GM18867 (cell line): ENCODE measurements at regions not wholly inside any gene's neighbourhood (a gene's known extent, or its start where the extent isn't known, plus 50 kb on each side); places are given as distances from the start of the nearest gene placed in this dataset.
"Not testable (repeated sequence)": the region's sequence is repeated elsewhere in the genome, so short reads cannot be mapped to it uniquely, and the experiment has no call there.

Experiments
- ATAC-seq: cut with Tn5 transposase; IDR thresholded peaks from one replicate; pipeline ENCODE4 v1.9.1; 2021; ENCODE audit warnings: mild to moderate bottlenecking, moderate library complexity; ENCODE audit not compliant: unreplicated experiment

DNA sequence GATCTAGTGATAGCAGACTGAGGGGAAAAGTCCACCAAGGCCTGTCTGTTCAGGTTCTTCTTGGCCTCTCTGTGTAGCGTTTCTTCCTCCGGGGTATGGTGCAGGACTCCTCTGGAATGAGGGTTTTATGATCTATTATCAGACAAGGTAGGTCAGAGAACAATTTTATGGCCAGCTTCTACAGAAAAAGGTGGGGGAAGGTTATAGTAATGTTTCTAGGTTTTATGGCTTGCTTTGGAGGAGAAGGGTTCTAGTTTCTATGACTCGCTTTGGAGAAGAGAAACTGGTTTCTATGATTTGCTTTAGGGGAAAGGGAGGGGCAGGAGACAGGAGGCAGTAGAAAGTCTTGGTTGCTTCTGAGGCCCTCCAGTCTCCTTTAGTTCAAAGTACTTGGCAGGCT, 144.8 kb upstream of the LAMA2 start:
- peak; percentile 78 for ATAC-seq

DNA sequence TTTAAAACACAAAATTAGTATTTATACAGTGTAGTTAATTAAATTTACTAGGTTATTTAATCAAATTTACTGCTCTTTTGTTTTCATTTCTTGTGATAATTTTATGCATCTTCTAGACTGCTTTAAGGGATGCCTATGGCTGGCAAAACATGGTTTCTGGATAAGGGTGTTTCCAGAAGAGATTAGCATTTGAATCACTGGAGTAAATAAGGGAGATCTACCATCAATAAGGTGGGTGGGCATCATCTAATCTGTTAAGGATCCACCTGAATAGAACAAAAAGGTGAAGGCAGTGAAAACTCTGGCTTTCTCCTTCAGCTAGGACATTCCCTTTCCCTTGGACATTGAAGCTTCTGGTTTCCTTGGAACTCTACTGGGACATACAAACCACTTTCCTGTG, 146.2 kb upstream of the LAMA2 start:
- ATAC-seq: no peak

DNA sequence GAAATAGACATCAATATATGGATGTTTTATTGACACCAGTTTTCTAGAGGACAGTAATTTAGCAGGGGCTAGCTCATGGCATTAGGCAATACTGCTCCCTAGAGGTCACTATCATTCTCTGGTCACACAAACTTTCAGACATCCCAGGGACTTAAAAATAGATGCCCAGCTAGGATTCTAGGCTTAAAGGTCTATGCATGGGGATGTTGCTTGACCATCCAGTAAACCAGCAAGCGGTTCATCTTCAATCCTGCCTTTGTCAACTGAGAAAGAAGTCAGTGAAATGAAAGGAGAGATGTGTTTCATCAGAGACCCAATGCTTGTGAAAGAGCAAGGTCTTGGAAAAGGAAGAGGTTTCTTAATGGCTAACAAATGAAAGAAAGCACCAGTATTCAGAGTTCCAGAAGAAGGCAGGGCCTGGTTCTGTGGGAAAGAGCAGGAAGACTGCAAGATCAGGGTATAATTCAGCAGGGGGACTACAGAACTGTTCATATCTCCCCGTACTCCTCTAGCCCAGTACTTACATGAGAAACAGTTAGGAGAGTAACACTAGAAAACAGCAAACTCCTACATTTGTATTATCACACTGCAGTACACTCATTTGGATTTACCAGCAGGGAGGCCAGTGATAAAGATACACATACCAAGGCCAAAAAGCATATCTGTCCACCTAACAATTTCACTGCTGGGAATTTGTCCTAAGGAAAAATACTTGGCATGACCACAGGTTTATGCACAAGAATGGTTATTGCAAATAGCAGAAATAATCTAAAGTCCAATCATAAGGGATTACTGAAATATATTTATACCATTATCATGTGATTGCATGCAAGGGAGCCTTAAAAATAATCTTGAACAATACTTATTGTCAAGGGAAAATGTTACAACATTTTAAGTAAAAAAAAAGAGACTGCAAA, 151.4 kb upstream of the LAMA2 start:
- ATAC-seq: peak; percentile 62

DNA sequence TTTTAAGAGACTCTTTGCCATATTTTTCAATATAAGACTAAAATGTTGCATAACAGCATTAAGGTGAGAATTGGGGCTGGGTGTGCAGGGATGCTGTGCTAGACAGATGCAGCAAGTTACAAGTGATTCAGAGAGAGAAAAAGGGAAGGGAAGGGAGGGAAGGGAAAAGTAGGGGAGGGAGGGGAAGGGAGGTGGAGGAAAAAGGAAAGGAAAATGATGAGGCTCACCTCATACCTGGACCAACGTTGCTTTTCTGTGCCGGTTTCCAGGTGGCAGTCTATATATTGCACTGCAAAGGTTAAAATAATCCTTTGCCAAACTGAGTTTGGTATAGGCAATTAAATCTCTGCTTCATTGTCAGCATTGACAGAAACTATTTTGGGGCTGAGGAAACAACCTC, 155.4 kb upstream of the LAMA2 start:
- no peak for ATAC-seq

DNA sequence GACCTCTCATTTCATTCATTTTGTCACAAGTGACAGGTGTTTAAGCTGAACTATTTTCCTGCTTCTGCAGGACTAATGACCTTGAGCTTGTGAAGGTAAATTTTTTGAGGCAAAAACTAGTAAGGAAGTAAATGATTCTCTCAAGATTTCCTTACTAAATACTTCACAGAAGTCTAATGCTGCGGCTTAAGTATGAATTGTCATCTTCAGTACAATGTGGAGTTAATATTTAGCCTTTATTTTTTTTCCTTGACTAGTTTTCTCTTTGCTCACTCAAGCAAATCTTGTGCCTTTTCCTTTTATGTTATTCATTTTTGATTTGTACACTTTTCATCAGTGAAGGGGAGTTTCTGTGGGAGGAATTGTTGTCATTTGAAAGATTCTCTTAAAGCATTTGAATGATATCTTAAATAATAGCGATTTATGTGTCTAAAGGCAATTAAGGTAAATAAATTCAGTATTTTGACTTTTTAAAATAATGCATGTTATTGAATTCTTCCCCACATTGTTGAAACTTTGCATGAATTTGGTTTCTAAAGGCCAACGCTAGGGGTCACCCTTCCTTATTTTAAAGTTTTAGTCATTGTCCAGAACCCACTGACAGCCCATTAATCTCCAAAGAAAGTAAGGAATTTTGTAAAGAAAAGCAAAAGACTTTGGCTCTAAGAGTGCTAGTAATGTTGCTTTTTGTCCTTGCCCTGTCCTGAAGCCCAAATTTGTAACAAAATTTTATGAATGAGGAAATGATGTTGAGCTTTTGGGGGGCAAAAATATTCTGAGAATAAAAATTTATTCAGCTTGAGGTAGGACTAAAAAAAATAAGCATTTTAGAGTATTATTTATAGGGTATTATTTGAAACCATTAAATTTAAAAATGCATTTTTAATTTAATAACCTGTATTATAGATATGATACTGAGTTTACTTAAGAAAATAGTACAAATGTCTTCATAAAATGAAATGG, 157.4 kb upstream of the LAMA2 start:
- ATAC-seq: peak; percentile 61

DNA sequence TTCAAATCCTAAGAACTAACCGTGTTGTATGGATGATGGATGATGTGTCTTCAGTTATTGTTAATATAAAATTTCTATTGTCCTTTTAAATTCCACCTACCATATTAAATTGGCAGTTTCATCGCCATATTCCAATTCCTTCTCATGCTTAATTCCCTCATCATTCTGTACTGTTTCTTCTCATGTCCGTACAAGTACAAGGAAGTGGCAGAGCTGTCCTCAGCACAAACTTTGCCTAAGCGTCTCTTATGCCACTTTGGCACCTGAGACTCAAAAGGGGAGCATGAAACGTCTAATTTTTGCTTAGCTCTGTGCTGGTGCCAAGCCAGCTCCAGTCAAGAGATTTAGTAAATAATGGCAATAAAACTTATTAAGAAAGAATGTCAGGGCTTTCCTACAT, 158.2 kb upstream of the LAMA2 start:
- ATAC-seq: no peak

DNA sequence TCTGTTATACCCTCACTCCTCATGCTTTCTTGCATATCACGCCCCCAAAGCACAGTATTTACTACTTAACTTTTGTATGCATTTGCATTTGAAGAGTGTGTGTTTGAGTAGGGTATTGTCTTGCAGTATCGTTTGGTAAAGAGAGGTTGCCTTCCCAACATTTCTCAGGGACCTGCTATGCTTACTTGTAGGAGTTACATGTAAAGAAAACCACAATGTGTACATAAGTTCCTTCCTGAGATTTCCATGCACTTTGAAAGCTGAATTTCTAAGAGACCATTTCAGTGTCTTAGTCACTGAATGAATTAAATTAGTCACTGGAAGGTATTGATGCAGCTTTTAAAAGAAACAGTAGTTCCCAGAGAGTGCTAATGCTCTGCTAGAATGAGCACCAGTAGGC, 159.3 kb upstream of the LAMA2 start:
- ATAC-seq: no peak

DNA sequence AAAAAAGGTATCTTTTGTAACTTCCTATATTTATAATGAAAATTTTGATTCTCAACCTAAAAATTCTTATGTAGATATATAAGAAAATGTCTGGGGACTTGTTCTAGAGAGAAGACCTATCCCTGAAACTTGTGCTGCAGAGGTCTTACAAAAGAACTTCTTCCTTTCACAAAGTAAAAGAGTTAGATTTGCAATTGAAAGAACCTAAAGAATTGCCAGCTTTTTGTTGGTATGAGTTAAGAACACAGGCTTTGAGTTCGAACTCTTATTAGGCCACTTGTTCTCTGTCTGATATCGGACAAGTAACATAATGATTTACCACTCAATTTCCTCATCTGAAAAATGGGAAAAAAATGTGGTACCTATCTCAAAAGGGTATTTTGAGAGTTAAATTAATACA, 162.0 kb upstream of the LAMA2 start:
- ATAC-seq: no peak

DNA sequence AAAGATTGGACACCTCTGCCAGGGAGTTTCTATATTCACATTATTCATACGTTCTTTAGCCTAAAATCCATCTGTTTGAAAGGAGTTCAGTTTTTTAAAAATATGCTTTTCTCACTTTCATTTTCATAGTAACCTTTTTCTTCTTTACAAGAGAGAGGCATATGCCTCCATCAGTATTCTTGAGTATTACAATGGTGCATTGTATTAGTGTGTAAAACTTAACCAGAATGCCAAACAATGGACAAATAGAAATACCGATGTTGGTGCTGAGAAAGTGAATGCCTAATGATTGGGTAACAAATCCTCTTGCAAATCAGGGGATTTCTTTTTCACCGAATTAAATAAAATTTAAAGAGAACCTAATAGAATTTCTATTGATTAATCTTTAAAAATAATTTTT, 163.2 kb upstream of the LAMA2 start:
- ATAC-seq: no peak

DNA sequence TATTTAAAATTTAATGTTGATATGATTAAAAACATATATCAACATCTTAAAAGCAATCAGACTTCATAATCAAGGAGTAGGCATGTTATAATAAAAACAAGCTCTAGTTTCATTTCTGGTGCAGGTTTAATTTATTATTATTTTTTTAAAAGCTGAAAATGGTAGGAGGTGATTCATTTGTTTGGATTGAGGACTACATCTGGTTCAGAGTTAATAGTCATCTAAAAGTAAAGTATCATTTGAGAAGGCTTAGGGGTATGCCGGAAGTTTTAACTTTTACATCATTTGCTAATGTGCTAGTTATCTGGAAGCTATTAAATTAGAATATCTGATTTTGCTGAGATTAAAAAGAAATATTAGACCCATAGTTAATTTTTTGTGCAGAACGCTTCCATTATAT, 169.5 kb upstream of the LAMA2 start:
- no peak for ATAC-seq

DNA sequence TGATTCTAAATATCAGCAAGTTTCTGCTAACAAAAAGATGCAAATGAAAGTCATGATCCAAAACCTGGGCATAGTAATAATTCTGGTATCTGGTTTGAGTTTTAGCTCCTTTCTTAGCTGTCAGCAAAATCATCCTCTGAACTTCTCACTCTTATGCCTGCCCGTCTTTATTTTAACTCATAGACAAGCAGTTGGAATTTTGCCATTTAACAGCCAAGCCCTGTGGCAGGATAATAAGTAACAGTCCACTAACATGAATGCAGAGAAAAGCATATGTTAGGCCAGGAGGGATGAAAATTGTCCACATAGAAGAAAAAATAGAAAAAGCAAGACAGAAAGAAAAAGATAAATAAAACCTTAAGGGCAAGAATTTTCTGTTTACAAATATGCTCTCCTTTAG, 170.0 kb upstream of the LAMA2 start:
- no peak for ATAC-seq

DNA sequence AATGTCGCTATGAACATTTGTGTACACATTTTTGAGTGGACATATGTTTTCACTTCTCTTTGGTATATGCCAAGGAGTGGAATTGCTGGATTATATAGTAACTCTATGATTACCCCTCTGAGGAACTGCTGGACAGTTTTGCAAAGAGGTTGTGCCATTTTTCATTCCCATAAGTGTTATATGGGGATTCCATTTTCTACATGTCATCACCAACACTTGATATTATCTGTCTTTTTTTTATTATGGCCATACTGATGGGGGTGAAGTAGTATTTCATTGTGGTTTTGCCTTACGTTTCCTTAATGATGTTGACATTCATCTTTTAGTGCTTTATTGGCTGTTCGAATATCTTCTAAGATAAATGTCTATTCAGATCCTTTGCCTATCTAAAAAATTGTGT, 171.8 kb upstream of the LAMA2 start:
- no peak for ATAC-seq

DNA sequence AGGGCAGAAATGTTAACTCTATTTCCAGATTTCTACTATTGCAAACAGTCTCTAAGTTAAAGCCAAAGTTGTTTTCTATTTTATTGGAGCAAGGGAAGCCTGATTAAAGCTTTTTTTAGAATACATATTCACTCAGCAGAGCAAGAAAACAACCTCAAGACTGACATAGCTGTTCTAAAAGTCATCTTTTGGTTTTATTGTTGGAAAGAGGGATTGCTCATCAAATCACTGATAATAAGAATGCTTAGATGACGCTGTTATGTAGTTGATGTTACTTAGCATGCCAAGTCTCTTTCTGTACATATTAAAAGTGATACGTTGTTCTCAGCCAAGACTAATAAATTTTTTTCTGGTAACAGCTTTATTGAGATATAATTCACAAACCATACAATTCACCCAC, 172.6 kb upstream of the LAMA2 start:
- no peak for ATAC-seq

DNA sequence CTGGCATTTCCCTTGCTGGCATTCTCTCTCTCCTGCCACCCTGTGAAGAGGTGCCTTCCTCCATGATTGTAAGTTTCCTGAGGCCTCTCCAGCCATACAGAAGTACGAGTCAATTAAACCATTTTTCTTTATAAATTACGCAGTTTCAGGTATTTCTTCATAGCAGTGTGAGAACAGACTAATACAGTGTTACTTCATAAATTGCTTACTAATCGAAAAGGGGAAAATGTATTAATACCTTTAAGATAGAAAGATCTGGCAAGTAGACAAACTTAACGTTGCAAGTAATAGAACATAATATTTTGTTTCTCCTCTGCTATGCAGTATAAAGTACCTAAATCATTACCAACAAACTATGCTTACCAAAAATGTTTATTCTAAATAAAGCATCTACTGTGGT, 178.3 kb upstream of the LAMA2 start:
- no peak for ATAC-seq

DNA sequence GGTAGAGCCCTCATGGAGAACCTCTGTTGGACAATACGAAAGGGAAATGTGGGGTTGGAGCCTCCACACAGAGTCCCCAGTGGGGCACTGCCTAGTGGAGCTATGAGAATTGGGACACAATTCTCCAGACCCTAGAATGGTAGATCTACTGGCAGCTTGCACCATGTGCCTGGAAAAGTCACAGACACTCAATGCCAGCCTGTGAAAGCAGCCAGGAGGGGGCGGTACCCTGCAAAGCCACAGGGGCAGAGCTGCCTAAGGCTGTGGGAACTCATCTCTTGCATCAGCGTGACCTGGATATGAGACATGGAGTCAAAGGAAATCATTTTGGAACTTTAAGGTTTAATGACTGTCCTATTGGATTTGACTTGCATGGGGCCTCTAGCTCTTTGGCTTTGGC, 179.1 kb upstream of the LAMA2 start:
- not testable (repeated sequence) for ATAC-seq

DNA sequence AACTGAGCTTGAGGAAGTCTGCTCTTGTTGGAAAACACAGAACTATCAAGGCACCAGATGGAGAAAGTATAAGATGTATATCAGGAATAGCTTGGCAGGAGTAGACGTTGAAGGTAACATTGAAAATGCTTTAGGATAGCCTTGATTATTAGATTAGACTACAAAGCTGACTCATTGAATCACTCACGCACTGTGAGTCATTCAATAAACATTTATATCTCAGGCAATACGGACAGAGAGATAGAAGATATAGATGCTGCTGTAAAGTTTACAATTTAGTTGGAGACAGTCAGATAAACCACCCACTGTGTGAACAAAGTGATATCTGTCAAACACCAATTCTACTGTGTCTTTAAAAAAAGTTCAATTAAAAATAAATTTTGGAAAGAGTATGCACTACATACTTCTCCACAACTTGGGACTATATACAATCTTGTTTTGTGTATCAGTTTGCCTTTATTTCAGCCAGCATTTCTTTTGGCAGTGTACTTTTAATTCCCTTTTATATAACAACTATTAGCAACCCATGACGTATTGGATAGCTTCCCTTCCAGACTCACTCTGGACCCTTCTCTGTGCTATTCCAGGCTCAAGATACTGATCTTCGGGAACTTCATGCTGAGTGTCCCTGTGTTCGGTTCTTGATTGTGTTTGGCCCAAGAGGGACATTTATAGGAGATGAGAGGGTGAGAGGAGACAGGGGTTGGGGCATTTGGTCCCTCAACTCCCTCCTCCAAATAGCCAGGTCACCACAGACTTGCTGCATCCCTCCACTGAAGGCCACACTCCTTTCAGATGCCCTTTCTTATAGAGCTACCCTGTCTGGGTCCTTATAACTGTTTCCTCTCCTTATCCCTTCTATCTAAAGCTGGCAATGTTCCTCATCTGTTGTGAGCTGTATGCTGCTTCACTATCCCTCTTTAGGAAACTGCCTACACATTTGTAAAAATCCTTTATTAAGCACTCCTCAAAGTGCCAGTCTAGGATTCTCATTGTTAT, 176.6 kb upstream of the PTPRK start:
- no peak for ATAC-seq

DNA sequence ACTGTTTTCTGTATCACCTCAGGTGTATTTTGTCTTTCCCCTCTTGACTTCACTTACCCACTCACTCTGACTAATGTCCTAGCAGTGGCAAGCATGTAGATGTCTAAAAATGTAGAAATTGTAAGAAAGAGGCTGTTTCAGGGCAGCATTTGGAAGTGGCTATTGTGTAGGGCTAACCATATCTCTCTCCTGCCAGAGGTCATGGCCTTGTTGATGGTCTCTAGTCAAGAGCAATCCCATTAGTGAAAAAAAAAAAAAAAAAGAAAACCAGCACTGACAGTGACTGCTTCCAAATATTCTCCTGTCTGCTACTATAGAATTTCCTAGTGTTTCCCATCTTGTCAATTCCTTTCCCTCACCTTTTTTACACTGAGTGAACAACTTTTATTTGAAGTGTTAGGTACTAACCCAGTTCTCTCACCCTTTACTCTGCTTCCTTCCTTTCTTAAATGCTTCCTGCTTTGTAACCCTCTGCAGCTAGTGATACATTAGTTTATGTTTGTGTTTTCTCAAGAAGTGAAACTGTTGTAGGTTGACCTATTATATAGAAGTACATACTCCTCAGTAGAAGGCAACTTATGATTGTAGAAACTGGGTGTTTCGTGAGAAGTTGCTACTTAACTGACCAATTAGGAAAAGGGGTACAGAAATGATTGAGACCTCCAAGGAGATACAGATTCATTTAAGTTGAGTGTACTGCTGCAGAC, 174.1 kb upstream of the PTPRK start:
- ATAC-seq: peak; percentile 75

DNA sequence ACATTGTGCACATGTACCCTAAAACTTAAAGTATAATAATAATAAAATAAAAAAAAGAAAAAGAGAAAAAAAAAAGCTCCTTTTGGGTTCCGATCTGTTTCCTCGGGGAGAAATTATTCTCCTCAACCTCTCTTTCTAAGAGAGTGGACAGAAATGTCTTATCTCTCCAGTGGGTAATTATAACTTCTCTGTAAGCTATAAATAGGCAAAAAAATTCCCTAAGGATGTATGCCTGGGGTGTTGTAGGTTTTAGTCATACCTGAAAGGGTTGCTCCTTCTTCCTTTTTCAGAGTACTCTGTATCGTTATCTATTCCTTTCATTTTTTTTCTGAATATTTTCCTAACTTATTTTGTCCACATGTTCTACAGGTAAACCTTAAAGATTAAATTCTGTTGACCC, 169.7 kb upstream of the PTPRK start:
- no peak for ATAC-seq

DNA sequence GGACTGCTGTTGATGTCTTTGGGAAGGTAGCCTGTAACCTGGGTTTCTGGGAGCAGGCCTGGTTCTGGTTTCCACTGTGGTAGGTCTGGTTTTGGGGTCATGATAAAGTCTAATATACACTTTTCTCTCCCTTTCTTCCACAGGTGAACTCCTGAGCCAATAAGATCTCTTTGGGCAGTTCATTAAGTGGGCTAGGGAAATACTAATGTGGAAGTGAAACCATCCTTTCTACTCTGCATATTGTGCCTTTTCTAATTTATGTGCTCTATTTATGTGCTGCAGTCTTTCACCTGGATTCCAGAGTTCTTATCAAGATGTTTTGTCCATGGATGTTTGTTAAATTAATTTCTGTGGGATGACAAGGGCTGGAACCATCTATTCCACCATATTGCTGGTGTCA, 165.7 kb upstream of the PTPRK start:
- ATAC-seq: peak; percentile 49

DNA sequence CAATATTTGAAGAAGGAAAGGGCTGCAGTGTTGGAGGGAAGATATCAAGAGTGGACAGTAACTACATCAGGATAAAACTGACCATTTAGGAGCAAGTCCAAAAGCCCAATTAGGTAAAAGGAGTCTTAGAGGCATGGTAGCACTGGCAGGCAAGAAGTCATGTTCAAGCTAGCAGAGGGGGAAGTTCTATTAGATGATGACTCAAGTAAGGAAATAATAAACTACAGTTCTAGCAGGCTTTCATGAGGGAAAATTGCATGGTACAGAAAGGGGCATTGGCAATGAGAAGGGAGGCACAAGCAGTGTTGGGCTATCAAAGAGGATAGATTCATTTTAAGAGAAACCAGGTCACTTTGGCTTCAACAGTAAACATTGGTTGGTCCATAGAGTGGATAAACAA, 156.1 kb upstream of the PTPRK start:
- ATAC-seq: no peak
